ENCODE measurements at regions not wholly inside any gene's neighbourhood (a gene's known extent, or its start where the extent isn't known, plus 50 kb on each side); places are given as distances from the start of the nearest gene placed in this dataset.

DNA sequence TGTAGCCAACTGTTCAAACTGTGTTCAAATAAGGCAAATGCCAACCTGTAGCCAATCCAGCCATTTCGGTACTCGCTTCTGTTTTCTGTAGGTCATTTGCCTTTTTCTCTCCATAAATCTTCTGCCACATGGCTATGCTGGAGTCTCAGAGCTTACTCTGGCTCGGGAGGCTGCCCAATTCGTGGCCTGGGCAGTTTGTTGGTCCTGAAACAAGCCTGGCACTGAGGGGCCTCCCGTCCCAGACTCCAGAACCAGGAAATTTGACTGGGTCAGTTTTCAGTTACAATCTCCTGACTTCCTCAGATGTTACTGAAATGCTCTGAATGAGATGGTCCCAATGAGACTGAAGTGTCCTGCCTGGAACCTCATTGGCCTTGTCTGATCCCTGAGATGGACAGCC is 120.8 kb upstream of the NPAS2 start:
- peaks cover 18% of the 10 kb centered on the region for H3K9me3 Mint-ChIP-seq
- TF ChIP-seq CTCF (IDR thresholded peaks at IDR 0.05) = no peak
- TF ChIP-seq EZH2 (IDR thresholded peaks at IDR 0.05) = no peak
- TF ChIP-seq EZH2phosphoT487 (IDR thresholded peaks at IDR 0.05) = no peak
- Histone ChIP-seq H3K27me3 (no peaks in the 10 kb centered on the region), H3K4me2 (no peak overlapping the region), H3F3A (ENCODE audit: low read depth) (no peaks in the 10 kb centered on the region), H4K20me1 (ENCODE audit: low read depth) (no peaks in the 10 kb centered on the region), H3K9me3 (ENCODE audit: low read depth) (no peaks in the 10 kb centered on the region), H3K27ac (no peak overlapping the region), H3K4me3 (no peak overlapping the region), H3K9ac (no peak overlapping the region), H3K36me3 (no peaks in the 10 kb centered on the region), H3K4me1 (no peaks in the 10 kb centered on the region), H3K79me2 (ENCODE audit: low read depth) (no peaks in the 10 kb centered on the region), H2AFZ (replicated peaks) (no peak overlapping the region)
- H3K27ac Mint-ChIP-seq = no peak overlapping the region
- DNase-seq (ENCODE audit: low spot score) = no peak
- peaks cover 2% of the 10 kb centered on the region for H3K27me3 Mint-ChIP-seq (ENCODE audit: insufficient read depth, low read depth)
- H3K36me3 Mint-ChIP-seq = peaks cover 1% of the 10 kb centered on the region
- H3K4me1 Mint-ChIP-seq = no peaks in the 10 kb centered on the region
- no peak overlapping the region for H3K4me3 Mint-ChIP-seq

DNA sequence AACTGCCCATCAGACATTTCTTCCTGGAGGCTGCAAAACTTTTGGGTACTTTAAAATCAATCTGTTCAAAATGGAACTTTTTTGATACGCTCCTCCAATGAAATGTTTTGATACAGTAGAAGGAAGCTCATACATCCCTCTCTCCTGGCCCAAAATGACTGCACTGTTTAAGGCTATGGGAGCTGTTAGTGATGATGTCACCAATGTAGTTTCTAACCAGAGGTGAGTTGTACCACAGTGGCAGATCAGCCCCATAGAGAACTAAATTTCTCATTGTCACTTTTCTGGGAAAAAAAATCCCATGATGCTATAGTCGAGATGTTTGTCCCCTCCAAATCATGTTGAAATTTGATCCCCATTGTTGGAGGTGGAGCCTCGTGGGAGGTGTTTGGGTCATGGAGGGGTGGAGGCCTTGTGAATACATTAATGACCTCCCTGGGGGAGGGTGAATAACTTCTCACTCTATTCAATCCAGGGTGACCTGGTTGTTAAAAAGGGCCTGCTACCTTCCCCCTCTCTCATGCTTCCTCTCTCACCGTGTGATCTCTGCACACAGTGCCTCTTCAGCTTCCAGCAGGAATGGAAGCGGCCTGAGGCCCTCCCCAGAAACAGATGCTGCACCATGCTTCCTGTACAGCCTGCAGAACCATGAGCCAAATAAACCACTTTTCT is 117.4 kb upstream of the NPAS2 start:
- Histone ChIP-seq H3K36me3 (no peaks in the 10 kb centered on the region), H3K4me3 (no peak overlapping the region), H2AFZ (replicated peaks) (no peak overlapping the region), H3K27ac (no peak overlapping the region), H3K27me3 (no peaks in the 10 kb centered on the region), H4K20me1 (ENCODE audit: low read depth) (no peaks in the 10 kb centered on the region), H3K9me3 (ENCODE audit: low read depth) (no peaks in the 10 kb centered on the region), H3K9ac (no peak overlapping the region), H3F3A (ENCODE audit: low read depth) (no peaks in the 10 kb centered on the region), H3K4me1 (no peaks in the 10 kb centered on the region), H3K79me2 (ENCODE audit: low read depth) (no peaks in the 10 kb centered on the region), H3K4me2 (no peak overlapping the region)
- TF ChIP-seq EZH2 (IDR thresholded peaks at IDR 0.05) = no peak
- TF ChIP-seq CTCF (IDR thresholded peaks at IDR 0.05) = no peak
- TF ChIP-seq EZH2phosphoT487 (IDR thresholded peaks at IDR 0.05) = no peak
- no peak for DNase-seq (ENCODE audit: low spot score)
- peaks cover 4% of the 10 kb centered on the region for H3K9me3 Mint-ChIP-seq
- H3K27ac Mint-ChIP-seq = no peak overlapping the region
- H3K27me3 Mint-ChIP-seq (ENCODE audit: insufficient read depth, low read depth) = peaks cover 3% of the 10 kb centered on the region
- H3K36me3 Mint-ChIP-seq = no peaks in the 10 kb centered on the region
- H3K4me1 Mint-ChIP-seq = no peaks in the 10 kb centered on the region
- H3K4me3 Mint-ChIP-seq = no peak overlapping the region

GRCh38 chr2:100703213-100703612 is 116.7 kb upstream of the NPAS2 start:
- H3K4me1 ChIP-seq = no peaks in the 10 kb centered on the region
- no peak overlapping the region for H3K27ac ChIP-seq
- Mint-ChIP-seq H3K4me3 (no peak overlapping the region), H3K9me3 (peaks cover 4% of the 10 kb centered on the region), H3K4me1 (no peaks in the 10 kb centered on the region), H3K36me3 (no peaks in the 10 kb centered on the region), H3K27me3 (ENCODE audit: insufficient read depth, low read depth) (peaks cover 3% of the 10 kb centered on the region), H3K27ac (no peak overlapping the region)
- no peaks in the 10 kb centered on the region for H3K79me2 ChIP-seq (ENCODE audit: low read depth)
- H4K20me1 ChIP-seq (ENCODE audit: low read depth) = no peaks in the 10 kb centered on the region
- no peaks in the 10 kb centered on the region for H3F3A ChIP-seq (ENCODE audit: low read depth)
- H3K4me3 ChIP-seq = no peak overlapping the region
- H3K9ac ChIP-seq = no peak overlapping the region
- H3K4me2 ChIP-seq = no peak overlapping the region
- H3K27me3 ChIP-seq = no peaks in the 10 kb centered on the region
- H3K36me3 ChIP-seq = no peaks in the 10 kb centered on the region
- H2AFZ ChIP-seq (replicated peaks) = no peak overlapping the region
- no peak for DNase-seq (ENCODE audit: low spot score)
- TF ChIP-seq EZH2phosphoT487 (IDR thresholded peaks at IDR 0.05) (no peak), EZH2 (IDR thresholded peaks at IDR 0.05) (no peak), CTCF (IDR thresholded peaks at IDR 0.05) (no peak)
- no peaks in the 10 kb centered on the region for H3K9me3 ChIP-seq (ENCODE audit: low read depth)
